ENCODE measurements at regions not wholly inside any gene's neighbourhood (a gene's known extent, or its start where the extent isn't known, plus 50 kb on each side); places are given as distances from the start of the nearest gene placed in this dataset.
"Not testable (repeated sequence)": the region's sequence is repeated elsewhere in the genome, so short reads cannot be mapped to it uniquely, and the experiment has no call there.

- DNase-seq, result no peak
Observed at GRCh38 chr12:46711756-46712155, 114.0 kb downstream of the SLC38A4 start.

- no peak for DNase-seq
Observed at GRCh38 chr12:46710125-46710743, 115.6 kb downstream of the SLC38A4 start.

GRCh38 chr12:46702581-46703344 lies 123.0 kb downstream of the SLC38A4 start:
- DNase-seq, result no peak

- no peak for DNase-seq
Observed at GRCh38 chr12:46701356-46701755, 124.4 kb downstream of the SLC38A4 start.

GRCh38 chr12:46699986-46700385 lies 125.8 kb downstream of the SLC38A4 start:
- DNase-seq, result no peak

- DNase-seq, result no peak
Observed at GRCh38 chr12:46698003-46698402, 127.8 kb downstream of the SLC38A4 start.

- no peak for DNase-seq
Observed at GRCh38 chr12:46693518-46693917, 132.3 kb downstream of the SLC38A4 start.

- no peak for DNase-seq
Observed at GRCh38 chr12:46693034-46693433, 132.8 kb downstream of the SLC38A4 start.

- no peak for DNase-seq
Observed at GRCh38 chr12:46692606-46693005, 133.2 kb downstream of the SLC38A4 start.

- DNase-seq, result no peak
Observed at GRCh38 chr12:46686267-46686942, 139.4 kb downstream of the SLC38A4 start.

- not testable (repeated sequence) for DNase-seq
Observed at GRCh38 chr12:46684243-46684642, 141.6 kb downstream of the SLC38A4 start.

GRCh38 chr12:46682148-46682547 lies 143.6 kb downstream of the SLC38A4 start:
- no peak for DNase-seq

- DNase-seq, result no peak
Observed at GRCh38 chr12:46680506-46680905, 145.3 kb downstream of the SLC38A4 start.

GRCh38 chr12:46679754-46680153 lies 146.0 kb downstream of the SLC38A4 start:
- no peak for DNase-seq

GRCh38 chr12:46678426-46678825 lies 147.4 kb downstream of the SLC38A4 start:
- peak in 1 of 2 experiments; percentile 3 for DNase-seq

GRCh38 chr12:46677749-46678148 lies 148.0 kb downstream of the SLC38A4 start:
- peak; percentile 18 to 54 for DNase-seq

GRCh38 chr12:46676797-46677520 lies 148.8 kb downstream of the SLC38A4 start:
- no peak for DNase-seq

GRCh38 chr12:46676396-46676795 lies 149.4 kb downstream of the SLC38A4 start:
- DNase-seq, result no peak

- peak; percentile 45 to 69 for DNase-seq
Observed at GRCh38 chr12:46675736-46676135, 150.1 kb downstream of the SLC38A4 start.

GRCh38 chr12:46674800-46675199 lies 151.0 kb downstream of the SLC38A4 start:
- DNase-seq, result no peak

GRCh38 chr12:46674129-46674528 lies 151.7 kb downstream of the SLC38A4 start:
- no peak for DNase-seq

- DNase-seq, result no peak
Observed at GRCh38 chr12:46671102-46671501, 154.7 kb downstream of the SLC38A4 start.

- no peak for DNase-seq
Observed at GRCh38 chr12:46670636-46671035, 155.2 kb downstream of the SLC38A4 start.

Measured in Kasumi-1 (cell line).